WI38 (cell line): ENCODE measurements at regions not wholly inside any gene's neighbourhood (a gene's known extent, or its start where the extent isn't known, plus 50 kb on each side); places are given as distances from the start of the nearest gene placed in this dataset.
A peak's percentile ranks its signal among the peaks of the same experiment; 100 is the strongest.
"Not testable (repeated sequence)": the region's sequence is repeated elsewhere in the genome, so short reads cannot be mapped to it uniquely, and the experiment has no call there.

Experiments
- H3K4me3 ChIP-seq: 2 replicates; pipeline ENCODE4 v1.5.1; 2011; ENCODE audit warnings: low read depth, mild to moderate bottlenecking, control low read depth, low read length
- CTCF ChIP-seq: IDR thresholded peaks from 2 replicates; pipeline ENCODE4 v1.5.1; 2012; ENCODE audit warnings: low read depth, mild to moderate bottlenecking, control low read depth, low read length

- no peak for TF ChIP-seq CTCF
- no peak overlapping the region for H3K4me3 ChIP-seq
Measured at GRCh38 chr6:137560184-137560563, 66.0 kb upstream of the OLIG3 start.

- no peak for TF ChIP-seq CTCF
- H3K4me3 ChIP-seq: no peak overlapping the region
Measured at GRCh38 chr6:137568067-137568466, 73.9 kb upstream of the OLIG3 start.

- H3K4me3 ChIP-seq: no peak overlapping the region
- no peak for TF ChIP-seq CTCF
Measured at GRCh38 chr6:137570393-137570792, 76.2 kb upstream of the OLIG3 start.

GRCh38 chr6:137571854-137572253 lies 77.7 kb upstream of the OLIG3 start:
- H3K4me3 ChIP-seq: no peak overlapping the region
- TF ChIP-seq CTCF: peak; percentile 44

GRCh38 chr6:137573739-137574138 lies 79.5 kb upstream of the OLIG3 start:
- no peak for TF ChIP-seq CTCF
- H3K4me3 ChIP-seq: no peak overlapping the region

- no peak overlapping the region for H3K4me3 ChIP-seq
- no peak for TF ChIP-seq CTCF
Measured at GRCh38 chr6:137579612-137580011, 85.4 kb upstream of the OLIG3 start.

- no peak overlapping the region for H3K4me3 ChIP-seq
- no peak for TF ChIP-seq CTCF
Measured at GRCh38 chr6:137581019-137581707, 87.0 kb upstream of the OLIG3 start.

- H3K4me3 ChIP-seq: not testable (repeated sequence)
Measured at GRCh38 chr6:137583519-137583918, 89.3 kb upstream of the OLIG3 start.
